Activated naive CD4-positive, alpha-beta T cell treated with anti-CD3 and anti-CD28 coated beads, Interleukin-2, amount 10 ng/mL, durations not matched to agents 7 days and 5 days (primary cell): ENCODE measurements at regions not wholly inside any gene's neighbourhood (a gene's known extent, or its start where the extent isn't known, plus 50 kb on each side); places are given as distances from the start of the nearest gene placed in this dataset.
"Not testable (repeated sequence)": the region's sequence is repeated elsewhere in the genome, so short reads cannot be mapped to it uniquely, and the experiment has no call there.

Source experiments
- CTCF ChIA-PET: fragments of 350-600 bp; sonication (Branson Sonifier 250); formaldehyde crosslinking; loops from one replicate; lab custom pipeline; 2021; ENCODE audit warnings: antibody characterized with exemption; lab: Charles Lee
- DNase-seq: peaks from one replicate; pipeline ENCODE4 v3.0.0-alpha.2; 2020
- H3K27ac Mint-ChIP-seq: one replicate; pipeline ENCODE4 v1.8.0; 2021; ENCODE audit warnings: mild to moderate bottlenecking, moderate library complexity, mixed read lengths
- H3K27me3 Mint-ChIP-seq: one replicate; pipeline ENCODE4 v1.8.0; 2021; ENCODE audit warnings: mild to moderate bottlenecking, mixed read lengths
- H3K36me3 Mint-ChIP-seq: one replicate; pipeline ENCODE4 v1.8.0; 2021; ENCODE audit warnings: mixed read lengths
- H3K4me1 Mint-ChIP-seq: one replicate; pipeline ENCODE4 v1.8.0; 2021; ENCODE audit warnings: mixed read lengths
- H3K4me3 Mint-ChIP-seq: one replicate; pipeline ENCODE4 v1.8.0; 2021; ENCODE audit warnings: mild to moderate bottlenecking, moderate library complexity, mixed read lengths
- H3K9me3 Mint-ChIP-seq: one replicate; pipeline ENCODE4 v1.8.0; 2021; ENCODE audit warnings: mixed read lengths

DNA sequence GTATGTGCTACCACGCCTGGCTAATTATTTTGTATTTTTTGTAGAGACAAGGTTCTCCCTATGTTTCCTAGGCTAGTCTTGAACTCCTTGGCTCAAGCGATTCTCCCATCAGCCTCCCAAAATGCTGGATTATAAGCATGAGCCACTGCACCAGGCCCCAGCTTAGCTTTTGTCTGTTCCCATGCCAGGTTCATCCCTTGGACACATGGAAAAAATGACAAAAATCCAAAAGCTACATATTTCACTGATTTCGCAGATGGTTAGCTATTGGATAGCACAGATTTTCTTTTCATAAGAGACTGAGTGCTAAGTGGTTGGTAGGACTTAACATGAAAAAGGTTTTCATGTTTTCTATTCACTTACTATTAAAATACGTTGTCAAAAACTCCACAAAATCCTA, 286.6 kb upstream of the KITLG start:
- Mint-ChIP-seq H3K36me3 (no peaks in the 10 kb centered on the region), H3K4me1 (no peaks in the 10 kb centered on the region), H3K9me3 (no peaks in the 10 kb centered on the region), H3K4me3 (no peak overlapping the region), H3K27me3 (no peaks in the 10 kb centered on the region), H3K27ac (no peak overlapping the region)
- CTCF ChIA-PET = no interaction called here
- no peak for DNase-seq

DNA sequence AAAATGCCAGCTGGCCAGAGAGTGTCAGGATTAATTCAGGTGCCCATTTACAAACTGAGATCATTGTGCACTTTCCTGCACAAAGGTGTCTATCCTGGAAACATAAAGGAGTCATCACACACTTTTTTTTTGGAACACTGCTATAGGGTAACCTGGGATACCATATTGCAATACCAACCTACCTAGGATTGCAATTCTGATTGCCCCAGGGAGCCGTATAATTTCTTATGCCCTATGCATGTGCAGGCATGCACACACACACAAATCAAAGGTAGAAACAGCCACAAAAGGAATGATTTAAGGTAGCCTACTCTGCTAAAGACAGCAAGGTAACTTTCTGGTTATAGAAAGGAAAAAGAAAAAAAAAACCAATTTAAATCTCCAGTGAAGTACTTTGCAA, 285.3 kb upstream of the KITLG start:
- Mint-ChIP-seq H3K27me3 (no peaks in the 10 kb centered on the region), H3K4me3 (no peak overlapping the region), H3K27ac (no peak overlapping the region), H3K9me3 (no peaks in the 10 kb centered on the region), H3K4me1 (no peaks in the 10 kb centered on the region), H3K36me3 (no peaks in the 10 kb centered on the region)
- DNase-seq = no peak
- CTCF ChIA-PET = no interaction called here

DNA sequence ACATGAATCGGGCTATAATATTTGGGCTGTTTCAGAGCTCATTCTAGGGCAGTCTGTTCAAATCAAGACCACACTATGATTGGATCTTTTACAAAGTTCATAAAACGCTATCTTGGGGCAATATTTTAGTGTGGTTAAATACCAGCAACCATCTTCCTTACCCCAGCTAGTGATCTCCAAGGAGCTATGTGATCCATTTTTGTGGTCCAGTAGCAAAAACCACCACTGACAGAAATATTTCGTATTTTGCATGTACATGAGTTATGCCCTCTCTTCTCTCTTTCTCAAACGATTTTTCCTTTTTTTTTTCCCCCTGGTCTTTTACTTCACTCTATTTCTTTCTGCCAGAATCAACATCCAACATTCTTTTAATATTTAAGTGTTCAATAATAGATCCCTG, 280.6 kb upstream of the KITLG start:
- Mint-ChIP-seq H3K4me3 (no peak overlapping the region), H3K36me3 (no peaks in the 10 kb centered on the region), H3K27ac (no peak overlapping the region), H3K27me3 (no peaks in the 10 kb centered on the region), H3K4me1 (no peaks in the 10 kb centered on the region), H3K9me3 (no peaks in the 10 kb centered on the region)
- DNase-seq = no peak
- CTCF ChIA-PET = no interaction called here

DNA sequence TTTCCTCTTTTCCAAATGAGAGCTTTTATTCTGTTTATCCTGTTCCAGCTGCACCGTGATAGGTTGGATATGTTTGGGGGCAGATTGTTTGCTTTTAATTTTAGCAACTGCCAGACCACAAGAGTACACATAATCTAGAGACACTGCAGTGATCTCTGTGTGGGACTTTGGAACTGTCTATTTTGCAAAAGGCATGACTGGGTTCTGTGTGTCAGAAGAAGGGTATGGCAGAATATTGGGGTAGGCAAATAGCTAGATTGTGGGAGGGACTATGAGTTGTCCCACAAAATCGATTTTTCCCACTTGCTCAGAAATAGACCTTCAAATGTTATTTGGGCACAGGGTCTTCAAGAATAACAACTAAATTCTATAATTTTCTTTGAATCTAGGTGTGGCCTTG, 275.9 kb upstream of the KITLG start:
- Mint-ChIP-seq H3K4me3 (no peak overlapping the region), H3K36me3 (no peaks in the 10 kb centered on the region), H3K9me3 (no peaks in the 10 kb centered on the region), H3K27ac (no peak overlapping the region), H3K27me3 (no peaks in the 10 kb centered on the region), H3K4me1 (no peaks in the 10 kb centered on the region)
- CTCF ChIA-PET = interaction anchor here (1.1 kb wide), 1 partner anchor 11 kb away, joined by 3 read pairs; no protein-coding TSS in a partner anchor
- no peak for DNase-seq

DNA sequence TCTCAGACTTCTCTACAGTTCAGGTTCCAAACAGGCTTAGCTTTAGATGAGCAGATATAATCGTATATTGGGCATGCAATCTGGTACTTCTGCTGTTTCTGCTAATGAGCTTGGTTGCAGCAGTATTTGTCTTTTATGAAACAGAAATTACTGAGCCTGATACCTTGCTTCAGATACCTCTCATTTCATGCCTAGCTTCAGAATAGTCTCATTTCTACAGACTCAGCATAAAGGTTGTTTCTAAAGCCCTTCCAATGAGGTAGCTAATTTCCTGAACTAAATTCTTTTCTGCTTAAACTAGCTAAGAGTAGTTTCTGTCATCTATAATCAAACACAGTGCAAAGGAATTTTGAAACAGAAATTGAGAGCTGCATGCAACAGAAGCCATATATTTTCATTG, 275.0 kb upstream of the KITLG start:
- CTCF ChIA-PET = interaction anchor here (1.1 kb wide), 1 partner anchor 10 kb away, joined by 3 read pairs; no protein-coding TSS in a partner anchor
- H3K36me3 Mint-ChIP-seq = no peaks in the 10 kb centered on the region
- DNase-seq = no peak
- no peaks in the 10 kb centered on the region for H3K27me3 Mint-ChIP-seq
- H3K27ac Mint-ChIP-seq = no peak overlapping the region
- no peaks in the 10 kb centered on the region for H3K4me1 Mint-ChIP-seq
- H3K9me3 Mint-ChIP-seq = no peaks in the 10 kb centered on the region
- no peak overlapping the region for H3K4me3 Mint-ChIP-seq

DNA sequence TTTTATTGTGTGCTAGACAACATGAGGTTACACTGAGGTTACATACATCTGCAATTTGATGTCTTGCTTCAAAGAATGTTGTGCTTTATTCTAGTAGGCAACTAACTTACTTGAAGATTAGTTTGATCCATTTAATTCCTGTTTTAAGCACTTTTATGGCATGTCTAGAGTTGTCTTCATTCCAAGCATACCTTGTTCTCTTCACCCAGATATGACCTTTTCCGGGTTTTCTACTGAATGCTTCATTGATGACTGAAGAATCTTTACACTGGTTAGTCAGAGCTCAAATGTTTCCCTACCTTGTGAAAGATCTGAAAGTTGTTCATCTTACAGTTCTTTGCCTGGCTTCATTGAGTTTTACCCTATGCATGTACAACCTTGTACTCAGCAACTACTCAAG, 274.0 kb upstream of the KITLG start:
- H3K4me1 Mint-ChIP-seq = no peaks in the 10 kb centered on the region
- no peak overlapping the region for H3K27ac Mint-ChIP-seq
- H3K36me3 Mint-ChIP-seq = no peaks in the 10 kb centered on the region
- DNase-seq = no peak
- H3K9me3 Mint-ChIP-seq = peaks cover 2% of the 10 kb centered on the region
- CTCF ChIA-PET = no interaction called here
- H3K4me3 Mint-ChIP-seq = no peak overlapping the region
- H3K27me3 Mint-ChIP-seq = no peaks in the 10 kb centered on the region

DNA sequence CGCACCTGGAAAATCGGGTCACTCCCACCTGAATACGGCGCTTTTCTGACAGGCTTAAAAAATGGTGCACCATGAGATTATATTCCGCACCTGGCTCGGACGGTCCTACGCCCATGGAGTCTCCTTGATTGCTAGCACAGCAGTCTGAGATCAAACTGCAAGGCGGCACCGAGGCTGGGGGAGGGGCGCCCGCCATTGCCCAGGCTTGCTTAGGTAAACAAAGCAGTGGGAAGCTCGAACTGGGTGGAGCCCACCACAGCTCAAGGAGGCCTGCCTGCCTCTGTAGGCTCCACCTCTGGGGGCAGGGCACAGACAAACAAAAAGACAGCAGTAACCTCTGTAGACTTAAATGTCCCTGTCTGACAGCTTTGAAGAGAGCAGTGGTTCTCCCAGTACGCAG, 267.0 kb upstream of the KITLG start:
- H3K36me3 Mint-ChIP-seq, H3K27me3 Mint-ChIP-seq, H3K27ac Mint-ChIP-seq, DNase-seq, H3K4me3 Mint-ChIP-seq, H3K4me1 Mint-ChIP-seq, CTCF ChIA-PET, H3K9me3 Mint-ChIP-seq: not testable (repeated sequence)

DNA sequence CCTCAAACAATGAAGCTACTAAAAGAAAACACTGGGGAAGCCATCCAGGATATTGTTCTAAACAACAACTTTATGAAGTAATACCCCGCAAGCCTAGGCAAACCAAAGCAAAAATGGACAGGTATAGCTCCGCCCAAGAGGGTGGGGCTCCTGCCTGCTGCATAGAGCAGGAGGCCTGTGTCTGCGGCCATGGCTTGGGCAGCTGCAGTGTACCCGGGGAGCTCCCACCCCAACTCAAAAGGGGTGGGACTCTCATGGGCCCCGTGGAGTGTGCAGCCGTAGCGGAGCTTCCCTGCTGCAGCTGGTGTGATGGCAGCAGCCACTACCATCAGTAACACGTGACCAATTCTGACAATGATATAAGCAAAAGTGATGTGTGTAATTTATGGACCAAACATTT, 264.2 kb upstream of the KITLG start:
- H3K4me1 Mint-ChIP-seq = no peaks in the 10 kb centered on the region

DNA sequence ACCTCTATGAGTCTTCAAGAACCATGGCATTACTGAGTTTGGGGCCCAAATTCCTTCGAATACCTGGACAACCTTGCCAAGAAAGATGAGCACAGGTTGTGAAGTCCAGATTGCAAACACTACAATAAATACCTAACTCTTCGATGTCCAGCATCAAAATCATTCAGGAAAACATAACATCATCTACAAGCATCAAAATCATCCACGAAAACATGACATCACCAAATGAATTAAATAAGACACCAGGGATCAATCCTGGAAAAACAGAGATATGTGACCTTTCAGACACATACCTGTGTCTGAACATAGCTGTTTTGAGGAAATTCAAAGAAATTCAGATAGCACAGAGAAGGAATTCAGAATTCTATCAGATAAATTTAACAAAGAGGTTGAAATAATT, 262.0 kb upstream of the KITLG start:
- DNase-seq = no peak
- Mint-ChIP-seq H3K27ac (no peak overlapping the region), H3K4me3 (no peak overlapping the region), H3K36me3 (no peaks in the 10 kb centered on the region), H3K4me1 (no peaks in the 10 kb centered on the region), H3K9me3 (peaks cover 7% of the 10 kb centered on the region), H3K27me3 (no peaks in the 10 kb centered on the region)
- CTCF ChIA-PET = no interaction called here

More for the DNA sequence above, 264.2 kb upstream of the KITLG start:
- Mint-ChIP-seq H3K4me3 (no peak overlapping the region), H3K27me3 (no peaks in the 10 kb centered on the region), H3K27ac (no peak overlapping the region), H3K36me3 (no peaks in the 10 kb centered on the region), H3K9me3 (peaks cover 7% of the 10 kb centered on the region)
- CTCF ChIA-PET = interaction anchor here (0.8 kb wide), 1 partner anchor 11 kb away, joined by 3 read pairs; no protein-coding TSS in a partner anchor
- no peak for DNase-seq

DNA sequence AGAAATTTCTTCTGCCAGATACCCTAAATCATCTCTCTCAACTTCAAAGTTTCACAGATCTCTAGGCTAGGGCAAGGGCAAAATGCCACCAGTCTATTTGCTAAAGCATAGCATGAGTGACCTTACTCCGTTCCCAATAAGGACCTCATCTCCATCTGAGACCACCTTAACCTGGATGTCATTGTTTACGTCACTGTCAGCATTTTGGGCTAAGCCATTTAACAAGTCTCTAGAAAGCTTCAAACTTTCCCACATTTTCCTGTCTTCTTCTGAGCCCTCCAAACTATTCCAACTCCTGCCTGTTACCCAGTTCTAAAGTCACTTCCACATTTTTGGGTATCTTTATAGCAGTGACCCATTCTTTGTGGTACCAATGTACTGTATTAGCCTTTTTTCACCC, 259.2 kb upstream of the KITLG start:
- CTCF ChIA-PET = no interaction called here
- Mint-ChIP-seq H3K4me3 (no peak overlapping the region), H3K4me1 (no peaks in the 10 kb centered on the region), H3K36me3 (no peaks in the 10 kb centered on the region), H3K9me3 (peaks cover 5% of the 10 kb centered on the region), H3K27ac (no peak overlapping the region), H3K27me3 (no peaks in the 10 kb centered on the region)
- no peak for DNase-seq

DNA sequence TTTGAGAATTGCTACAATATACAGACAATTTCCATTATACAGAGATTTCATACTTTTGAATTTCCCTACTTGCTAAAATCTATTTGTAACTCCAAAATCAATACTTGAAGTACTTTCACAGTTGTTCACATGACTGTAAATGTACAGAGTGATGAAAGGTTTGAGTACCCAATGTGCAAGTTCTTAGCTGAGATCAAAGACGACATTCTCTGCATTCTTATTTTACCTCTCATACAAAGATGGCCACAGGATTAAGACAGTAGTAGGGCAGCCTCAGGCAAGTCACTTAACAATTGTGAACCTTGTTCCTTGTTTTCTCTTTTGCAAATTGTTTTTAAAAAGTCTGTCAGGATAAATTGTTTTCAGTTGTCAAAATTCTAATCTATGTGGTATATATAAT, 255.9 kb upstream of the KITLG start:
- CTCF ChIA-PET = no interaction called here
- no peaks in the 10 kb centered on the region for H3K27me3 Mint-ChIP-seq
- H3K9me3 Mint-ChIP-seq = peaks cover 5% of the 10 kb centered on the region
- no peak overlapping the region for H3K27ac Mint-ChIP-seq
- no peaks in the 10 kb centered on the region for H3K4me1 Mint-ChIP-seq
- H3K4me3 Mint-ChIP-seq = no peak overlapping the region
- H3K36me3 Mint-ChIP-seq = no peaks in the 10 kb centered on the region
- DNase-seq = no peak

DNA sequence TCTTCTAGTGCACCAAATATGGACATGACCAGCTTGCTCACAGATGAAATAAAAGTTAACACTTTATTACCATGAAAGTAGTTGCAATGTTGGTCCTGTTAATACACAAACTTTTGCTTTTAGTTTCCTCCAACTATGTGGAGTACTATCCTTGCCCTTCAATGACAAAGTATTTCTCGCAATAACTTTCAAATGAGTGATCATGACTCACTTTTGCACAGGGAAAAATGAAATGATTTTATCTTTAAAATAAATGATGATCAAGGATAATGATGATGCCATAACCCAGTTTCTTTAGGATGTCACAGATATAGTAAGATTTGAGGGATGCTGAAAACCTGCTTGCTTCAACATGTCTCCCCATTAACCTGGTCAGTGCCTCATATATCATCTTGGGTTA, 254.0 kb upstream of the KITLG start:
- DNase-seq = no peak
- no peaks in the 10 kb centered on the region for H3K36me3 Mint-ChIP-seq
- CTCF ChIA-PET = no interaction called here
- H3K27me3 Mint-ChIP-seq = no peaks in the 10 kb centered on the region
- no peak overlapping the region for H3K4me3 Mint-ChIP-seq
- no peaks in the 10 kb centered on the region for H3K4me1 Mint-ChIP-seq
- H3K27ac Mint-ChIP-seq = no peak overlapping the region
- H3K9me3 Mint-ChIP-seq = no peaks in the 10 kb centered on the region

DNA sequence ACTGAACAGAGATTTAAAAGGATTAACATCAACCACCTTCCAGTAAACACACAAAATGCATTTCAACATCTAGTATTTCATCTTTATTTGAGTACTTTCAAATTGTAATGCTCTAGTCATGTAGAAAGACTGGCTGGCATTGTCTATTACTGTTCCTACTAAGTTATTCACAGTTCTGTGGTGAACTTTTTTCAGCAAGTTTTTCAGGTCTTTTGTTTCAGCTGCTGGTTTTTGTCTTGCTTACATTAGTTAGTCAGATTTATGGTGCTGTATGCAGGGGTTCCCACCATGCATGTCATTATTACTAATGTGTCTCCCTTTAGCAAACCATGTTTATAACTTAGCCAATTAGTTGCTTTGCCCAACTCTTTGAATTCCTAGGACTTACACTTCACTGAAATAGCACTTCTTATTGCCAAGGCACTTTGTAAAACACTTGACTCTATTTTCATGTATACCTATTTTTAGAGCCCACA, 253.4 kb upstream of the KITLG start:
- no peaks in the 10 kb centered on the region for H3K36me3 Mint-ChIP-seq
- H3K9me3 Mint-ChIP-seq = no peaks in the 10 kb centered on the region
- CTCF ChIA-PET = interaction anchor here (0.6 to 1.1 kb wide), 2 partner anchors 11 to 181 kb away, joined by 3 to 4 read pairs; no protein-coding TSS in a partner anchor
- no peak for DNase-seq
- no peak overlapping the region for H3K27ac Mint-ChIP-seq
- H3K4me1 Mint-ChIP-seq = no peaks in the 10 kb centered on the region
- H3K27me3 Mint-ChIP-seq = no peaks in the 10 kb centered on the region
- no peak overlapping the region for H3K4me3 Mint-ChIP-seq

DNA sequence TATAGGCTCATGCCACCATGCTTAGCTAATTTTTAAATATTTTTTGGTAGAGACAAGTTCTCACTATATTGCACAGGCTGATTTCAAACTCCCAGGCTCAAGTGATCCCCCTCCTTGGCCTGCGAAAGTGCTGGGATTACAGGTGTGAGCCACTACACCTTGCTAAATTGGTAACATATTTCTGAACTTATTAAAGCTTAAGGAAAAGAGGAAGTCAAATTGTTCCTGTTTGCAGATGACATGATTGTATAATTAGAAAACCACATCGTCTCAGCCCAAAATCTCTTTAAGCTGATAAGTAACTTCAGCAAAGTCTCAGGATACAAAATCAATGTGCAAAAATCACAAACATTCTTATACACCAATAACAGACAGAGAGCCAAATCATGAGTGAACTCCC, 248.3 kb upstream of the KITLG start:
- H3K27me3 Mint-ChIP-seq, H3K27ac Mint-ChIP-seq, H3K9me3 Mint-ChIP-seq, H3K4me1 Mint-ChIP-seq, H3K36me3 Mint-ChIP-seq, H3K4me3 Mint-ChIP-seq, CTCF ChIA-PET, DNase-seq: not testable (repeated sequence)

DNA sequence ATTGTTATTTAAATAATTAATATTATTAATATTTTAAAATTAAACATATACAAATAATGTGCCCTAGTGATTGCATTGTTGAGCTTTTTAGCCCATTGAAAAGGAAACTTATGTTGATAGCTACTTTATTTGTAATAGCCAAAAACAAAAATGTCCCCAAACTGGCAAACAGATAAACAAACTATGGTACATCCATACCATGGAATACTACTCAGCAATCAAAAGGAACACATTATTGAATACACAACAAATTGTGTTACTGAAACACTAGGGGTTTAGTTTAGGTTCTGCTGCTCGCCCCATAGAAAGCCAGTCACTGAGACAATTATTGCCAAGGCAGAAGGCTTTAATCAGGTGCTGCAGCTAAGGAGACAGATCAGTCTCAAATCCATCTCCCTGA, 239.7 kb upstream of the KITLG start:
- H3K36me3 Mint-ChIP-seq = no peaks in the 10 kb centered on the region
- CTCF ChIA-PET = no interaction called here
- no peaks in the 10 kb centered on the region for H3K4me1 Mint-ChIP-seq
- H3K27me3 Mint-ChIP-seq = no peaks in the 10 kb centered on the region
- no peaks in the 10 kb centered on the region for H3K9me3 Mint-ChIP-seq
- no peak overlapping the region for H3K27ac Mint-ChIP-seq
- DNase-seq = no peak
- no peak overlapping the region for H3K4me3 Mint-ChIP-seq

DNA sequence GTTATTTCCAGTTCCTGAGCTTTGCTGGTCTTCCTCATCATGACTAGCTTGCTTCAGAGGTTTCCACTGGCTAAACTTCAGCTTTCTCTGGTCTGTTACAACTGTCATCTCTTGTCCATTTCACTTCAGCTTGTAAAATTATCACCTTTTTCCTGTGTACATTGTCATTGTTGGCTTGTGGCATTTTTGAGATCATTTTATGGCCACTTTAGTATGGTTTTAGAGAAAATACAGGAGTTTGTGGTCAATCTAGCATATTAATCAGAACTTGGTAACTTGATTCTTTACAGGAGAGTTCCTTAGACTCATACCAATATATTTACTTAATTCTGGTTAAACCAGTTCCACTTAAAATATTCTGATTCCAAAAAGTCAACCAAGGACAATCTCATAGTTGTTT, 235.9 kb upstream of the KITLG start:
- CTCF ChIA-PET = no interaction called here
- H3K4me1 Mint-ChIP-seq = no peaks in the 10 kb centered on the region
- no peak overlapping the region for H3K27ac Mint-ChIP-seq
- H3K9me3 Mint-ChIP-seq = no peaks in the 10 kb centered on the region
- no peaks in the 10 kb centered on the region for H3K36me3 Mint-ChIP-seq
- no peaks in the 10 kb centered on the region for H3K27me3 Mint-ChIP-seq
- no peak overlapping the region for H3K4me3 Mint-ChIP-seq
- no peak for DNase-seq
